Activated effector memory CD4-positive, alpha-beta T cell treated with Interleukin-2 at 50 U/mL for 16 hours (primary cell): ENCODE measurements at regions not wholly inside any gene's neighbourhood (a gene's known extent, or its start where the extent isn't known, plus 50 kb on each side); places are given as distances from the start of the nearest gene placed in this dataset.
"Not testable (repeated sequence)": the region's sequence is repeated elsewhere in the genome, so short reads cannot be mapped to it uniquely, and the experiment has no call there.

ENCODE experiments used
- DNase-seq: peaks from one replicate; pipeline ENCODE4 v3.0.0-alpha.2; 2020

- DNase-seq = no peak
Observed at GRCh38 chr4:128560754-128561495, 248.6 kb upstream of the JADE1 start.

GRCh38 chr4:128558896-128559679 is 250.4 kb upstream of the JADE1 start:
- DNase-seq = no peak

GRCh38 chr4:128556756-128557155 is 252.7 kb upstream of the JADE1 start:
- DNase-seq = no peak

GRCh38 chr4:128553686-128554515 is 255.6 kb upstream of the JADE1 start:
- no peak for DNase-seq

GRCh38 chr4:128552586-128552907 is 257.0 kb upstream of the JADE1 start:
- DNase-seq = no peak

- no peak for DNase-seq
Observed at GRCh38 chr4:128551280-128551679, 258.2 kb upstream of the JADE1 start.

GRCh38 chr4:128550060-128550459 is 259.4 kb upstream of the JADE1 start:
- DNase-seq = no peak

GRCh38 chr4:128549636-128550035 is 259.9 kb upstream of the JADE1 start:
- no peak for DNase-seq

- DNase-seq = no peak
Observed at GRCh38 chr4:128548381-128548780, 260.8 kb upstream of the PGRMC2 start.

GRCh38 chr4:128544272-128544671 is 256.7 kb upstream of the PGRMC2 start:
- no peak for DNase-seq

- no peak for DNase-seq
Observed at GRCh38 chr4:128543696-128544095, 256.1 kb upstream of the PGRMC2 start.

- DNase-seq = no peak
Observed at GRCh38 chr4:128542047-128542446, 254.4 kb upstream of the PGRMC2 start.

GRCh38 chr4:128540122-128540521 is 252.5 kb upstream of the PGRMC2 start:
- DNase-seq = no peak

- DNase-seq = no peak
Observed at GRCh38 chr4:128538111-128538882, 250.7 kb upstream of the PGRMC2 start.

- no peak for DNase-seq
Observed at GRCh38 chr4:128536746-128537145, 249.1 kb upstream of the PGRMC2 start.

GRCh38 chr4:128535510-128535909 is 247.9 kb upstream of the PGRMC2 start:
- DNase-seq = not testable (repeated sequence)

GRCh38 chr4:128528793-128529553 is 241.4 kb upstream of the PGRMC2 start:
- DNase-seq = no peak

- DNase-seq = no peak
Observed at GRCh38 chr4:128527946-128528576, 240.4 kb upstream of the PGRMC2 start.

GRCh38 chr4:128527351-128527750 is 239.7 kb upstream of the PGRMC2 start:
- DNase-seq = no peak

GRCh38 chr4:128525992-128526630 is 238.5 kb upstream of the PGRMC2 start:
- DNase-seq = no peak

- DNase-seq = no peak
Observed at GRCh38 chr4:128525387-128525786, 237.8 kb upstream of the PGRMC2 start.
